BJ (cell line): ENCODE measurements at regions not wholly inside any gene's neighbourhood (a gene's known extent, or its start where the extent isn't known, plus 50 kb on each side); places are given as distances from the start of the nearest gene placed in this dataset.
"Not testable (repeated sequence)": the region's sequence is repeated elsewhere in the genome, so short reads cannot be mapped to it uniquely, and the experiment has no call there.

Experiments used
- CTCF ChIA-PET: fragments of 350-600 bp; formaldehyde crosslinking; extraction: SDS; loops from one replicate; lab custom pipeline; 2021; ENCODE audit warnings: antibody characterized with exemption, inconsistent platforms; lab: Yijun Ruan, JAX
- POLR2A ChIA-PET: fragments of 300-600 bp; sonication (Branson Sonifier 250); formaldehyde crosslinking; extraction: SDS; loops from one replicate; lab custom pipeline; 2021; ENCODE audit warnings: antibody characterized with exemption; lab: Charles Lee
- DNase-seq: peaks from one replicate; pipeline ENCODE4 v3.0.0-alpha.2; 2011; ENCODE audit warnings: low read depth
- H3K27me3 ChIP-seq: 2 replicates; pipeline ENCODE4 v1.6.0; 2011; ENCODE audit warnings: low read length; ENCODE audit not compliant: control insufficient read depth, insufficient read depth
- H3K36me3 ChIP-seq: 2 replicates; pipeline ENCODE4 v1.5.1; 2011; ENCODE audit warnings: low read length; ENCODE audit not compliant: control insufficient read depth, insufficient read depth
- H3K4me3 ChIP-seq: 2 replicates; pipeline ENCODE4 v1.5.1; 2011; ENCODE audit warnings: low read depth, mild to moderate bottlenecking, control low read depth, low read length
- CTCF ChIP-seq: IDR thresholded peaks from 2 replicates; pipeline ENCODE4 v1.5.1; 2011; ENCODE audit warnings: low read depth, mild to moderate bottlenecking, control low read depth, inconsistent platforms, low read length, moderate library complexity; ENCODE audit not compliant: insufficient read depth

DNA sequence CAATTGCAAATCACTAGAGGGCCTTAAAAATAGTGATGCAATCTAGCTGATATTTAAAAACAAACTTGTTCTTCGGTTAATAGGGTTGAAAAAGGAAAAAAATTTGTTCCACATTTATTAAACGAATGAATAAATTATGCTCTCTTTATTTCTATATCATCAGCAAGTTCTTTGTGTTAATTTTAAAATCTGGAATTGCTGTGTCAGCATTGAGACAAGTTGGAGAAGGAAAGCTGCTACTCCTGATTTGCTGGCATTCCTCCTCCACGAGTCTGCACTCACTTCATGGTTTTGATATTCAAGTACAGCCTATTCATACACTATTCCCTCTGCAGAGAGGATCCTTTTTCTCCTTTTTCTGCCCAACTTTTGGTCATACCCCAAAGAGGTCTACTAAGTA, 117.6 kb downstream of the MRPL39 start:
- no peak for TF ChIP-seq CTCF
- POLR2A ChIA-PET = no interaction called here
- CTCF ChIA-PET = no interaction called here
- Histone ChIP-seq H3K36me3 (no peaks in the 10 kb centered on the region), H3K27me3 (no peaks in the 10 kb centered on the region), H3K4me3 (no peak overlapping the region)
- DNase-seq = no peak

DNA sequence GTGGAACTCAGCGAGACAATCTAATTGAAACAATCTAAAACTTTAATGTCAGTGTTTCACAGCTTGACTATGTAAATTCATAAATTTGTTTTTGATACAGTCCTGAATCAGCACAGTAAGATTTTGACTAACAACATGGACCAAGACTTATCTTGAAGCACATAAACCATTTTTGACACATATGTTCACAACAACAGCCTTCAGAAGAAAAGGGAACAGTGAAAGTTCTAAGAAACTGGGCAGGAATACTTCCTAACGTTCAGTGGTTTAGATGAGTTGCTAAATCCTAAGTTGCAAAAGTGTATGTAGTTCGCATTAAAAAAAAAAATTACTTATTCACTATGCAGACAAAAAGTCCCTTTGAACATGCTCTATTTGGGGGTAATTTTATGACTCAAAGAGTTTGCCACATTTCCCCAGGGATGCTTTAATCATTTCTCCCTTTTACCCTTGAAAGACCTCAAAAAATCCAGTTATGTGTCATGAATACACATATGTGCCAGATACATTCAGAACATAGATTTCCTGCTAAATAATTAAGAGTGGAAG, 120.2 kb downstream of the MRPL39 start:
- TF ChIP-seq CTCF = no peak
- Histone ChIP-seq H3K27me3 (no peaks in the 10 kb centered on the region), H3K36me3 (no peaks in the 10 kb centered on the region), H3K4me3 (no peak overlapping the region)
- POLR2A ChIA-PET = no interaction called here
- CTCF ChIA-PET = no interaction called here
- no peak for DNase-seq

DNA sequence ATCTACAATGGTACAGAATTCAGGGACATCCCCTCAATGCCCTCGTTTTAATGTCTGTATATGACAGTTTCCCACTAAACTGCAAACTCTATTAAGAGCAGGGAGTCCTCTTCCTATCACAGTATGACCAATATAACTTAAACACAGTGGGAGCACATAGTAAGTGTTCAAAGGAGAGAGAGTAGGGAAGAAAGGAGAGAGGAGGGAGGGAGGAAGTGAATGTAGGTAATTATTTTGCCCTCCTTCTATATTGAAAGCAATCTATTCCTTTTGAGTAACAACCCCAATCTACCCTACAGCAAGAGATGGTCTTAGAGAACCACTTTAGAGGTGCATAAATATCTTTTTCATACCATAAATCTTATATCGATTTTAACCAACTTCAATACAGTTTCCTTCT, 121.4 kb downstream of the MRPL39 start:
- H3K27me3 ChIP-seq = no peaks in the 10 kb centered on the region
- ChIA-PET POLR2A (no interaction called here), CTCF (no interaction called here)
- TF ChIP-seq CTCF = no peak
- DNase-seq = no peak
- H3K36me3 ChIP-seq = no peaks in the 10 kb centered on the region
- no peak overlapping the region for H3K4me3 ChIP-seq

- Histone ChIP-seq H3K27me3 (no peaks in the 10 kb centered on the region), H3K4me3 (no peak overlapping the region), H3K36me3 (no peaks in the 10 kb centered on the region)
- ChIA-PET CTCF (no interaction called here), POLR2A (no interaction called here)
- TF ChIP-seq CTCF = no peak
- no peak for DNase-seq
These were observed 139.4 kb downstream of the MRPL39 start for GRCh38 chr21:25467896-25468295.

DNA sequence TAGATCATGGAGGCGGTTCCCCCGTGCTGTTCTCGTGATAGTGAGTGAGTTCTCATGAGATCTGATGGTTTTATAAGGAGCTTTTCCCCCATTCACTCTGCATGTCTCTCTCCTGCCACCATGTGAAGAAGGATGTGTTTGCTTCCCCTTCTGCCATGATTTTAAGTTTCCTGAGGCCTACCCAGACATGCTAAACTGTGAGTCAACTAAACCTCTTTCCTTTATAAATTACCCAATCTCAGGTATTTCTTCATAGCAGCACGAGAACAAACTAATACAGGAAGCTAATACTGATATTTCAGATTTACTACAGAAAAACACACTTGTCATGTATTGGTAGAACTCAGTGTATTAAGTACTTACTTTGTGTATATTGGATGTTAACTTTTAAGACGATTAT, 140.2 kb downstream of the MRPL39 start:
- POLR2A ChIA-PET, H3K4me3 ChIP-seq, CTCF ChIA-PET, H3K36me3 ChIP-seq, H3K27me3 ChIP-seq, DNase-seq: not testable (repeated sequence)

DNA sequence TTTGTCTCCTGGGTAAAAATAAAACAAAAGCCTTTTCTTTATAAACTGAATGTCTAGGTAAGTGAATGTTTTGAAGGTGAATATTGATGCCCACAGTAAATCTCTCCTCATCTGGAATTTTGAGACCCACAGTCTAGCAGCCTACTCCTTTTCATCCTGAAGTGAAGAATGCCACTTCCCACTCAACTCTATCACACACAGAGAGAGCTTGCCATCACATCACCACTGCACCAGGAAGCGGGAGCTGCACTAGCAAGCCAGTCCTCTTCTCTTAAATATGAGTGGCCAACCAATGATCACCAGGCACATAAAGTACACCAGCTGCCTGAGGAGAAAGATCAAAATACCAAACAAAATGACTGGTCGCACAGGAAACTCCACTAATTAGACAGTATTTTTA, 140.8 kb downstream of the MRPL39 start:
- Histone ChIP-seq H3K27me3 (no peaks in the 10 kb centered on the region), H3K4me3 (no peak overlapping the region), H3K36me3 (no peaks in the 10 kb centered on the region)
- TF ChIP-seq CTCF = no peak
- ChIA-PET POLR2A (no interaction called here), CTCF (no interaction called here)
- no peak for DNase-seq
